ENCODE measurements at regions not wholly inside any gene's neighbourhood (a gene's known extent, or its start where the extent isn't known, plus 50 kb on each side); places are given as distances from the start of the nearest gene placed in this dataset.

GRCh38 chr5:18740301-18740700 is 1106.0 kb downstream of the TAF11L14 start:
- no peak for TF ChIP-seq ZNF274 (IDR thresholded peaks at IDR 0.05; ENCODE audit: low read length)
- TF ChIP-seq ZNF274 (tag by site-specific recombination; IDR thresholded peaks at IDR 0.05; ENCODE audit: borderline replicate concordance): no peak
- no peak for TF ChIP-seq ZBTB49 (tag by site-specific recombination; IDR thresholded peaks at IDR 0.05; ENCODE audit: low read depth)

All from HEK293 (cell line).